MCF 10A (cell line): ENCODE measurements at regions not wholly inside any gene's neighbourhood (a gene's known extent, or its start where the extent isn't known, plus 50 kb on each side); places are given as distances from the start of the nearest gene placed in this dataset.

Experiments used
- BruUV-seq: library from RNA; stranded (reverse); fragments of 400-500 nt; replicated peaks from 2 replicates; lab custom pipeline; 2021; lab: Mats Ljungman, UMichigan
- CTCF ChIA-PET: fragments of 300-600 bp; sonication (Branson Sonifier 250); formaldehyde crosslinking; extraction: SDS; loops from one replicate; lab custom pipeline; 2021; ENCODE audit warnings: antibody characterized with exemption, inconsistent platforms; lab: Yijun Ruan, JAX
- POLR2A ChIA-PET: fragments of 300-600, 350-650 bp; sonication (Branson Sonifier 250); formaldehyde crosslinking; extraction: SDS; loops from one replicate; lab custom pipeline; 2020; ENCODE audit warnings: antibody characterized with exemption, inconsistent platforms; lab: Yijun Ruan, JAX
- DNase-seq: peaks from one replicate; pipeline ENCODE4 v3.0.0-alpha.2; 2018; ENCODE audit not compliant: unreplicated experiment
- H3K27ac Mint-ChIP-seq: one replicate; pipeline ENCODE4 v1.8.0; 2022; ENCODE audit warnings: mild to moderate bottlenecking, low read depth, mixed read lengths; ENCODE audit not compliant: unreplicated experiment
- H3K27me3 Mint-ChIP-seq: one replicate; pipeline ENCODE4 v1.8.0; 2022; ENCODE audit warnings: mixed read lengths; ENCODE audit not compliant: insufficient read depth, unreplicated experiment
- H3K36me3 Mint-ChIP-seq: one replicate; pipeline ENCODE4 v1.8.0; 2022; ENCODE audit warnings: mild to moderate bottlenecking, moderate library complexity, mixed read lengths; ENCODE audit not compliant: insufficient read depth, unreplicated experiment
- H3K4me1 Mint-ChIP-seq: one replicate; pipeline ENCODE4 v1.8.0; 2022; ENCODE audit warnings: mixed read lengths; ENCODE audit not compliant: insufficient read depth, unreplicated experiment
- H3K4me3 Mint-ChIP-seq: one replicate; pipeline ENCODE4 v1.8.0; 2022; ENCODE audit warnings: mild to moderate bottlenecking, moderate library complexity, mixed read lengths; ENCODE audit not compliant: unreplicated experiment
- H3K9me3 Mint-ChIP-seq: one replicate; pipeline ENCODE4 v1.8.0; 2022; ENCODE audit warnings: mixed read lengths; ENCODE audit not compliant: unreplicated experiment
- intact Hi-C: fragments of 100-400 bp; cut with micrococcal nuclease; formaldehyde crosslinking; loops from 2 replicates; pipeline ENCODE4 v1.14.1; 2022
- TF ChIP-seq, protein P1 (sequence below): fragments of 200-600 bp; IDR thresholded peaks from one replicate; pipeline ENCODE4 v1.8.0; 2022; ENCODE audit warnings: antibody characterized with exemption, mild to moderate bottlenecking; ENCODE audit not compliant: unreplicated experiment

DNA sequence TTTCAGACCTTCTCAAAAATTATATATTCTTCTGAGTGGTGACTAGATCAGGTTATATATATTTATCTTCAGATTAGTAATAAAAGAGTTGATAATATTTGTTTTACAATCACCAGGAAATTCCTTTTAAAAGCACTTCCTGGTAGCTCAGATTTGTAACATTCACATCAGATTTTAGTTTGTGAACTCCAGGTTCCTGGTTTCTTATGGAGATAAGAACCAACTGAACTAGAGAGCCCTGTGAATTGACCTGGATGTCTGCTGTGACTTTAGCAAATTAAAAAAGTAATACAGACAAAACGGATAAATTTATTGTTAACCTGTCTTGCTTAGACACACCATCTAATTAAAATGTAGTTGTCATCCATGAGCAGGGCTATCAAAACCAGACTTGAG, 868.7 kb downstream of the BCL11A start:
- ChIA-PET CTCF (no interaction called here), POLR2A (interaction anchor here (0.7 to 2.1 kb wide), 3 partner anchors 12 to 602 kb away, joined by 3 to 7 read pairs (median 3); no protein-coding TSS in a partner anchor)
- H3K27me3 Mint-ChIP-seq: no peaks in the 10 kb centered on the region
- intact Hi-C loops: no loop called here
- H3K9me3 Mint-ChIP-seq: peaks cover 8% of the 10 kb centered on the region
- no peak for DNase-seq
- TF ChIP-seq, protein P1, sequence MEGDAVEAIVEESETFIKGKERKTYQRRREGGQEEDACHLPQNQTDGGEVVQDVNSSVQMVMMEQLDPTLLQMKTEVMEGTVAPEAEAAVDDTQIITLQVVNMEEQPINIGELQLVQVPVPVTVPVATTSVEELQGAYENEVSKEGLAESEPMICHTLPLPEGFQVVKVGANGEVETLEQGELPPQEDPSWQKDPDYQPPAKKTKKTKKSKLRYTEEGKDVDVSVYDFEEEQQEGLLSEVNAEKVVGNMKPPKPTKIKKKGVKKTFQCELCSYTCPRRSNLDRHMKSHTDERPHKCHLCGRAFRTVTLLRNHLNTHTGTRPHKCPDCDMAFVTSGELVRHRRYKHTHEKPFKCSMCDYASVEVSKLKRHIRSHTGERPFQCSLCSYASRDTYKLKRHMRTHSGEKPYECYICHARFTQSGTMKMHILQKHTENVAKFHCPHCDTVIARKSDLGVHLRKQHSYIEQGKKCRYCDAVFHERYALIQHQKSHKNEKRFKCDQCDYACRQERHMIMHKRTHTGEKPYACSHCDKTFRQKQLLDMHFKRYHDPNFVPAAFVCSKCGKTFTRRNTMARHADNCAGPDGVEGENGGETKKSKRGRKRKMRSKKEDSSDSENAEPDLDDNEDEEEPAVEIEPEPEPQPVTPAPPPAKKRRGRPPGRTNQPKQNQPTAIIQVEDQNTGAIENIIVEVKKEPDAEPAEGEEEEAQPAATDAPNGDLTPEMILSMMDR: no peak
- peaks cover 4% of the 10 kb centered on the region for H3K36me3 Mint-ChIP-seq
- H3K4me3 Mint-ChIP-seq: no peak overlapping the region
- BruUV-seq: no TSS peak
- H3K27ac Mint-ChIP-seq: peak overlapping the region; percentile 59
- H3K4me1 Mint-ChIP-seq: peaks cover 35% of the 10 kb centered on the region

GRCh38 chr2:59684116-59684770, 869.2 kb downstream of the BCL11A start:
- Mint-ChIP-seq H3K36me3 (peaks cover 4% of the 10 kb centered on the region), H3K9me3 (peaks cover 8% of the 10 kb centered on the region), H3K4me1 (peaks cover 35% of the 10 kb centered on the region), H3K4me3 (no peak overlapping the region), H3K27ac (peak overlapping the region; percentile 59), H3K27me3 (no peaks in the 10 kb centered on the region)
- BruUV-seq: no TSS peak
- ChIA-PET CTCF (interaction anchor here (0.6 kb wide), 1 partner anchor 312 kb away, joined by 4 read pairs; no protein-coding TSS in a partner anchor), POLR2A (interaction anchor here (0.7 to 2.1 kb wide), 5 partner anchors 12 to 866 kb away, joined by 3 to 7 read pairs (median 3); no protein-coding TSS in a partner anchor)
- TF ChIP-seq, protein P1: no peak
- peak; percentile 72 for DNase-seq
- intact Hi-C loops: no loop called here

DNA sequence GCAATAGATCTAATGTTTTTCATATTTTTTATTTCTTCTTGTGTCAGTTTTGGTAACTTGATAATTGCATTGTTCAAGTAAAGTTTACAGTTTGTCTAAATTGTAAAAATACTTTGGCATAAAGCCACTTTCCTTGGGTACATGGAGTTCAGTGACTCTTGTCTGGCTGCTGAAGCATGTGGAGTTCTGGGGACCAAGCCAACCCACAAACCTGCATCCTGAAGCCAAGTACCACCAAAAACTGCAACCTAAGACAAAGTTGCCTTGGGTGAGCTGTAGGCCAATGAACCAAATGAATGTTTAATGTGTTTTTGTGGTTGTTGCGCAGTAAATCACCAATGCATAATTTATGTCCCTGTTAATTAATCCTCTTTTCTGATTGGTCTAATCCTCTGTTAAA, 872.6 kb downstream of the BCL11A start:
- Mint-ChIP-seq H3K27me3 (no peaks in the 10 kb centered on the region), H3K9me3 (no peaks in the 10 kb centered on the region), H3K27ac (peak overlapping the region; percentile 54), H3K4me1 (peaks cover 35% of the 10 kb centered on the region), H3K4me3 (no peak overlapping the region), H3K36me3 (peaks cover 4% of the 10 kb centered on the region)
- ChIA-PET POLR2A (interaction anchor here (0.5 to 0.7 kb wide), 3 partner anchors 16 to 869 kb away, joined by 3 to 4 read pairs (median 4); no protein-coding TSS in a partner anchor), CTCF (no interaction called here)
- TF ChIP-seq, protein P1: no peak
- BruUV-seq: no TSS peak
- intact Hi-C loops: no loop called here
- DNase-seq: peak; percentile 89

DNA sequence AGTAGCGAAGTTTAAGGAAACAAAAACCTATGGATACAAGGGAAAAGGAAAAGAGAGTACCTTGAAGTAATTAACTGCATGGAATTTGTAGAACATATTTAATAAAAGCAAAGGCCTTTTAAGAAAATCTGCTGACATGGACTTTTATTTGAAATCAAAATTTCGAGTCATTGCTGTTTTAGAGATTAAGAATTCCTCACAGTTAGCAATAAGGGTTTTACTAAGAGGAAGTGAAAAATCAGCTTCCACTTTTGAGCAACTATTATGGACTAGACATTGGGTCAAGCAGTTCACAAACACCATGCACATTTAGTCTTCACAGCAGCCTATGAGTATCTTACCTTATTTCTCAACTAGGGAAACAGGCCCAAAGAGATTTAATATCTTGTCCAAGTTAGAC, 876.3 kb downstream of the BCL11A start:
- Mint-ChIP-seq H3K9me3 (no peaks in the 10 kb centered on the region), H3K27ac (no peak overlapping the region), H3K27me3 (no peaks in the 10 kb centered on the region), H3K4me3 (no peak overlapping the region), H3K4me1 (peaks cover 16% of the 10 kb centered on the region), H3K36me3 (no peaks in the 10 kb centered on the region)
- DNase-seq: no peak
- TF ChIP-seq, protein P1: no peak
- BruUV-seq: no TSS peak
- ChIA-PET POLR2A (no interaction called here), CTCF (no interaction called here)
- intact Hi-C loops: no loop called here
